Mesothelial cell of epicardium (in vitro differentiated cells): ENCODE measurements at regions not wholly inside any gene's neighbourhood (a gene's known extent, or its start where the extent isn't known, plus 50 kb on each side); places are given as distances from the start of the nearest gene placed in this dataset.

Experiments
- DNase-seq, 2 experiments: peaks; one replicate each; pipeline ENCODE4 v3.0.0; 2021; ENCODE audit warnings: low spot score in 2 of 2; ENCODE audit not compliant: unreplicated experiment in 2 of 2
- H3K27ac Mint-ChIP-seq: 2 replicates; pipeline ENCODE4 v1.8.0; 2021; ENCODE audit warnings: mixed read lengths
- H3K27me3 Mint-ChIP-seq: 2 replicates; pipeline ENCODE4 v1.8.0; 2021; ENCODE audit warnings: low read depth, mixed read lengths
- H3K36me3 Mint-ChIP-seq: 2 replicates; pipeline ENCODE4 v1.8.0; 2021; ENCODE audit warnings: mixed read lengths
- H3K4me1 Mint-ChIP-seq: 2 replicates; pipeline ENCODE4 v1.8.0; 2021; ENCODE audit warnings: mixed read lengths
- H3K4me3 Mint-ChIP-seq: 2 replicates; pipeline ENCODE4 v1.8.0; 2021; ENCODE audit warnings: mild to moderate bottlenecking, moderate library complexity, mixed read lengths
- H3K9me3 Mint-ChIP-seq: 2 replicates; pipeline ENCODE4 v1.8.0; 2021; ENCODE audit warnings: mixed read lengths
- CTCF ChIP-seq: fragments of 200-600 bp; sonication (generic); IDR thresholded peaks from one replicate; pipeline ENCODE4 v1.5.0; 2021; ENCODE audit warnings: antibody characterized with exemption; ENCODE audit not compliant: unreplicated experiment

- peaks cover 22% of the 10 kb centered on the region for H3K9me3 Mint-ChIP-seq
- no peaks in the 10 kb centered on the region for H3K4me1 Mint-ChIP-seq
- no peaks in the 10 kb centered on the region for H3K27me3 Mint-ChIP-seq
- no peak for DNase-seq
- no peak for TF ChIP-seq CTCF
- H3K36me3 Mint-ChIP-seq, result peaks cover 2% of the 10 kb centered on the region
- H3K4me3 Mint-ChIP-seq, result no peak overlapping the region
- no peak overlapping the region for H3K27ac Mint-ChIP-seq
Measured at GRCh38 chr15:94877833-94878232, 646.5 kb downstream of the MCTP2 start.

- DNase-seq, result no peak
- no peak overlapping the region for H3K4me3 Mint-ChIP-seq
- no peaks in the 10 kb centered on the region for H3K27me3 Mint-ChIP-seq
- H3K36me3 Mint-ChIP-seq, result peaks cover 6% of the 10 kb centered on the region
- H3K4me1 Mint-ChIP-seq, result no peaks in the 10 kb centered on the region
- no peak overlapping the region for H3K27ac Mint-ChIP-seq
- TF ChIP-seq CTCF, result no peak
- peaks cover 38% of the 10 kb centered on the region for H3K9me3 Mint-ChIP-seq
Measured at GRCh38 chr15:94882071-94882712, 650.8 kb downstream of the MCTP2 start.

GRCh38 chr15:94887391-94887790 lies 656.0 kb downstream of the MCTP2 start:
- TF ChIP-seq CTCF, result no peak
- Mint-ChIP-seq H3K27ac (no peak overlapping the region), H3K9me3 (peaks cover 27% of the 10 kb centered on the region), H3K4me1 (peaks cover 2% of the 10 kb centered on the region), H3K4me3 (no peak overlapping the region), H3K36me3 (peaks cover 4% of the 10 kb centered on the region), H3K27me3 (no peaks in the 10 kb centered on the region)
- DNase-seq, result no peak

- H3K4me3 Mint-ChIP-seq, result no peak overlapping the region
- peaks cover 2% of the 10 kb centered on the region for H3K4me1 Mint-ChIP-seq
- peaks cover 13% of the 10 kb centered on the region for H3K9me3 Mint-ChIP-seq
- no peak for DNase-seq
- H3K27ac Mint-ChIP-seq, result no peak overlapping the region
- TF ChIP-seq CTCF, result no peak
- no peaks in the 10 kb centered on the region for H3K27me3 Mint-ChIP-seq
- H3K36me3 Mint-ChIP-seq, result peaks cover 2% of the 10 kb centered on the region
Measured at GRCh38 chr15:94889153-94889552, 657.8 kb downstream of the MCTP2 start.

- Mint-ChIP-seq H3K9me3 (peaks cover 16% of the 10 kb centered on the region), H3K4me3 (no peak overlapping the region), H3K4me1 (no peaks in the 10 kb centered on the region), H3K27me3 (no peaks in the 10 kb centered on the region), H3K36me3 (peaks cover 7% of the 10 kb centered on the region), H3K27ac (no peak overlapping the region)
- DNase-seq, result no peak
- no peak for TF ChIP-seq CTCF
Measured at GRCh38 chr15:94893091-94893490, 661.7 kb downstream of the MCTP2 start.

GRCh38 chr15:94894056-94894455 lies 662.7 kb downstream of the MCTP2 start:
- no peaks in the 10 kb centered on the region for H3K27me3 Mint-ChIP-seq

More at GRCh38 chr15:94894056-94894455, 662.7 kb downstream of the MCTP2 start:
- Mint-ChIP-seq H3K4me3 (no peak overlapping the region), H3K9me3 (peaks cover 16% of the 10 kb centered on the region), H3K4me1 (no peaks in the 10 kb centered on the region), H3K36me3 (peaks cover 7% of the 10 kb centered on the region), H3K27ac (no peak overlapping the region)
- no peak for TF ChIP-seq CTCF
- DNase-seq, result no peak
